ENCODE measurements at regions not wholly inside any gene's neighbourhood (a gene's known extent, or its start where the extent isn't known, plus 50 kb on each side); places are given as distances from the start of the nearest gene placed in this dataset.

- no peaks in the 10 kb centered on the region for H3K36me3 ChIP-seq
- no peak for DNase-seq
- peaks cover 0 to 7% (median 0%) of the 10 kb centered on the region in 4 donors for H3K4me1 ChIP-seq
- H3K9me3 ChIP-seq: no peaks in the 10 kb centered on the region
- no peak overlapping the region for H3K4me3 ChIP-seq
- no peak for TF ChIP-seq POLR2A (IDR thresholded peaks at IDR 0.05)
- TF ChIP-seq, protein P1, sequence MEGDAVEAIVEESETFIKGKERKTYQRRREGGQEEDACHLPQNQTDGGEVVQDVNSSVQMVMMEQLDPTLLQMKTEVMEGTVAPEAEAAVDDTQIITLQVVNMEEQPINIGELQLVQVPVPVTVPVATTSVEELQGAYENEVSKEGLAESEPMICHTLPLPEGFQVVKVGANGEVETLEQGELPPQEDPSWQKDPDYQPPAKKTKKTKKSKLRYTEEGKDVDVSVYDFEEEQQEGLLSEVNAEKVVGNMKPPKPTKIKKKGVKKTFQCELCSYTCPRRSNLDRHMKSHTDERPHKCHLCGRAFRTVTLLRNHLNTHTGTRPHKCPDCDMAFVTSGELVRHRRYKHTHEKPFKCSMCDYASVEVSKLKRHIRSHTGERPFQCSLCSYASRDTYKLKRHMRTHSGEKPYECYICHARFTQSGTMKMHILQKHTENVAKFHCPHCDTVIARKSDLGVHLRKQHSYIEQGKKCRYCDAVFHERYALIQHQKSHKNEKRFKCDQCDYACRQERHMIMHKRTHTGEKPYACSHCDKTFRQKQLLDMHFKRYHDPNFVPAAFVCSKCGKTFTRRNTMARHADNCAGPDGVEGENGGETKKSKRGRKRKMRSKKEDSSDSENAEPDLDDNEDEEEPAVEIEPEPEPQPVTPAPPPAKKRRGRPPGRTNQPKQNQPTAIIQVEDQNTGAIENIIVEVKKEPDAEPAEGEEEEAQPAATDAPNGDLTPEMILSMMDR (IDR thresholded peaks at IDR 0.05): no peak
- H3K27ac ChIP-seq: no peak overlapping the region
- H3K27me3 ChIP-seq: no peaks in the 10 kb centered on the region
These were observed 51.3 kb upstream of the TOP3B start for GRCh38 chr22:22033803-22034468.

DNA sequence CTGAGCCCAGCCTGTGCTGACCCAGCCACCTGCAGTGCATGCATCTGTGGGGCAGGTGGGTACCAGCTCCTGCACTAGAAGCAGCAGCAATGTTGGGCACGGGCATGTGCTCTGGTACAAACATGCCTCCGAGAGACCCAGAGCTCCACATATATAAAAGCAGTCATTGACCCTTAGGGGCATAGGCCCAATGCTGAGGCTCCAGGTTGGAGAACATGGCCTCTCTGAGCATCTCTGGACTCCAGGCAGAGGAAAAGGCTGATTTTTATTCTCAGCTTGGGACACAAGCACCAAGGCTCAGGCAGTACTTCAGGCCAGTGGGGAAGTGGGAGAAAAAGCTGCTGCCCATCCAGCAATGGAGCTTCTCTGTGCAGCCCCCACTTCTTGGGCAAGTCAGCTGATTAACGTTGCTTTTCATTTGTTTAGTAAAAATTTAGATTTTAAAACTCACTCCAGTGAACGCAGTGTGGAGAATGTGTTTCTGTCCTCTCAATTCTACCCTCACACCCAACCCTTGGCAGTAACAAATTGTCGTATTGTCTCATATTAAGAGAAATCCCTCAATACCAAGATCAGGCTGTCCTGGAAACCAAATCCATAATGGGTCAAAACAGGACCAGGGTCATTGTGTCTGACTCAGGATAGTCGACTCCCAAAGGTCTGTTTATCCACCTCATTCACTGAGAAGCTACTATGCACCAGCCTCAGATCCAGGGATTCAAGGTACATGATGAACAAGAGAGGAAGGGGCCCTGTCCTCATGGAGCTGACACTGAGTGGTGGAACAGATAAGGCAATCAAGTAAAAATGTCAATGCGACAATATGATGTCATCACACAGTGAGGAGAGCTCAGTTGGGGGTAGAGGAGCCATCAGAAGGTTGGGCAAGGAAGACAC is 50.6 kb upstream of the TOP3B start:
- Histone ChIP-seq H3K9me3 (no peaks in the 10 kb centered on the region), H3K4me1 (peaks cover 0 to 7% (median 0%) of the 10 kb centered on the region in 4 donors), H3K4me3 (no peak overlapping the region), H3K27ac (peak overlapping the region in 1 of 4 donors; percentile 76), H3K36me3 (no peaks in the 10 kb centered on the region), H3K27me3 (no peaks in the 10 kb centered on the region)
- no peak for DNase-seq
- TF ChIP-seq, protein P1 (IDR thresholded peaks at IDR 0.05): no peak
- TF ChIP-seq POLR2A (IDR thresholded peaks at IDR 0.05): no peak

GRCh38 chr22:22032099-22032905 is 49.7 kb upstream of the TOP3B start:
- Histone ChIP-seq H3K9me3 (no peaks in the 10 kb centered on the region), H3K27ac (peak overlapping the region in 1 of 4 donors; percentile 76), H3K27me3 (no peaks in the 10 kb centered on the region), H3K4me1 (peaks cover 0 to 7% (median 0%) of the 10 kb centered on the region in 4 donors), H3K4me3 (no peak overlapping the region), H3K36me3 (no peaks in the 10 kb centered on the region)
- DNase-seq: peak in 1 of 3 donors; percentile 22
- TF ChIP-seq, protein P1 (IDR thresholded peaks at IDR 0.05): no peak
- no peak for TF ChIP-seq POLR2A (IDR thresholded peaks at IDR 0.05)

Small RNA genes lying in the stretch of these regions (small RNA-seq; reads per million reads assigned to genes)
- gene AC245452.3 (0 reads per million in 2 donors), gene AC245517.3 (0 reads per million in 2 donors), gene AC245517.5 (0 reads per million in 2 donors), gene IGLVIV-59 (0 reads per million in 2 donors)

Measured in Peyer's patch (tissue), 4 donors.